ENCODE measurements at regions not wholly inside any gene's neighbourhood (a gene's known extent, or its start where the extent isn't known, plus 50 kb on each side); places are given as distances from the start of the nearest gene placed in this dataset.

DNA sequence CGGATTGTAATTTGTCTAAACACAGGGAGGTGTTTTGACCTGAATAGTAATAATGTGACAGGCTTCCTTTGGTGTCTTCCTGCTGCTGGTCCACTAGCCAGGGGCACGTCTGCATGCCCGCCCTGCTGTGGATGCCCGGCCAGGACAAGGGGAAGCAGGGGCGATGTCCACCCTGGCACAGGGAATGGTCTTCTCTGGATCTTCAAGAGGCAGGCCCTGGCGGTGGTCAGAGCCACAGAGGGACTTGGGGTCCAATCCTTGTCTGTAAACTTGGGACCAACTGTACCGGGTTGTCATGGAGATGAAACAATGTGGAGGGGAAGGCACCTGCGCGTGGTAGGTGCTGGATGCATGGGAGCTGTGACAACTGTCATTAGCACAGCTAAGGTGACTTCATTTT, 134.1 kb downstream of the RPLP1 start:
- TF ChIP-seq HNF4A (conservative IDR thresholded peaks at IDR 0.05): no peak
- Histone ChIP-seq H3K9me3 (ENCODE audit: control insufficient read depth in 4 of 4, low read length in 3 of 4) (no peaks in the 10 kb centered on the region), H3K27ac (ENCODE audit: low read depth in 1 of 2, low read length in 2 of 2) (no peak overlapping the region), H3K27me3 (ENCODE audit: control insufficient read depth in 4 of 4, insufficient read depth in 4 of 4, low read length in 3 of 4) (no peaks in the 10 kb centered on the region), H3K4me1 (ENCODE audit: control insufficient read depth in 4 of 4, insufficient read depth in 4 of 4, low read length in 3 of 4) (peaks cover 0 to under 1% (median 0%) of the 10 kb centered on the region in 4 donors), H3K9ac (ENCODE audit: low read depth in 1 of 2, low read length in 2 of 2) (no peak overlapping the region), H3K4me3 (ENCODE audit: low read depth in 1 of 3, low read length in 3 of 3) (no peak overlapping the region), H3K36me3 (ENCODE audit: control insufficient read depth in 4 of 4, insufficient read depth in 3 of 4, low read depth in 1 of 4, low read length in 3 of 4) (no peaks in the 10 kb centered on the region)
- WGBS: 94% methylated on average over 9 of the region's 9 CpGs
- DNase-seq (ENCODE audit: low spot score): no peak

DNA sequence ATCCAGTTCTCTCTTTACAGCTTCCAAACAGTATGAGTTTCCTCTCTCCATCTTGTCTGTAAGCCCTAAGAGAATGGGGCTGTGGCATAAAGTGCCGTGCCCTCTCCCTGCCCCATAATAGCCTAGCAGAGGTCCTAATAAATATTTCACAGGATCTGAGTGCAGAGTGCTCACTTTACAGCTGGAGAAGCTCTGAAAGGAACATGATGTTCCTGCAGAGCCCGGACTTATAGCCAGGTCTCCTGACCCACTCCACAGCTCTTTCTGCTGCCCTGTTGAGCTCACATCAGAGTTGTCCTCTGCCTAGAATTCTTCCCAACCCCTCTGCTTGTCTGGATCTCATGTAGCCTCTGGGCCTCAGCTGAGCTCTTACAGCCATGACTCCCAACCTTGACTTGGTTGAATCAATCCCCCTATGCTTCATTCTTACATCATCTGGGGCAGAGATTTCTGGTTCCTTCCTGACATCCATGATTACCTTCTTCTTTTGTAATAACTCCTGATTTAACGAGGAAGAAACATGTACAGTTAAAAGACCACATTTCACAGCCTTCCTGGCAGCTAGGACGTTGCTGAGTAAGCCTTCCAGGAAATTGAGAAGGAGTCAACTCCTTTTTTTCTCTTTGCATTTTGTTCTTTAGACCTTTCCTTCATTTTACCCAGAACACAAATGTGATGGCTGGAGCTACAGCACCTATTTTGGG, 135.3 kb downstream of the RPLP1 start:
- Histone ChIP-seq H3K9me3 (ENCODE audit: control insufficient read depth in 4 of 4, low read length in 3 of 4) (no peaks in the 10 kb centered on the region), H3K4me1 (ENCODE audit: control insufficient read depth in 4 of 4, insufficient read depth in 4 of 4, low read length in 3 of 4) (peaks cover 0 to 4% (median under 1%) of the 10 kb centered on the region in 4 donors), H3K36me3 (ENCODE audit: control insufficient read depth in 4 of 4, insufficient read depth in 3 of 4, low read depth in 1 of 4, low read length in 3 of 4) (no peaks in the 10 kb centered on the region), H3K4me3 (ENCODE audit: low read depth in 1 of 3, low read length in 3 of 3) (no peak overlapping the region), H3K27me3 (ENCODE audit: control insufficient read depth in 4 of 4, insufficient read depth in 4 of 4, low read length in 3 of 4) (no peaks in the 10 kb centered on the region), H3K27ac (ENCODE audit: low read depth in 1 of 2, low read length in 2 of 2) (no peak overlapping the region), H3K9ac (ENCODE audit: low read depth in 1 of 2, low read length in 2 of 2) (no peak overlapping the region)
- WGBS: 84% methylated on average over 4 of the region's 4 CpGs
- DNase-seq (ENCODE audit: low spot score): no peak
- no peak for TF ChIP-seq JUND (IDR thresholded peaks at IDR 0.05)
- TF ChIP-seq, protein P1, sequence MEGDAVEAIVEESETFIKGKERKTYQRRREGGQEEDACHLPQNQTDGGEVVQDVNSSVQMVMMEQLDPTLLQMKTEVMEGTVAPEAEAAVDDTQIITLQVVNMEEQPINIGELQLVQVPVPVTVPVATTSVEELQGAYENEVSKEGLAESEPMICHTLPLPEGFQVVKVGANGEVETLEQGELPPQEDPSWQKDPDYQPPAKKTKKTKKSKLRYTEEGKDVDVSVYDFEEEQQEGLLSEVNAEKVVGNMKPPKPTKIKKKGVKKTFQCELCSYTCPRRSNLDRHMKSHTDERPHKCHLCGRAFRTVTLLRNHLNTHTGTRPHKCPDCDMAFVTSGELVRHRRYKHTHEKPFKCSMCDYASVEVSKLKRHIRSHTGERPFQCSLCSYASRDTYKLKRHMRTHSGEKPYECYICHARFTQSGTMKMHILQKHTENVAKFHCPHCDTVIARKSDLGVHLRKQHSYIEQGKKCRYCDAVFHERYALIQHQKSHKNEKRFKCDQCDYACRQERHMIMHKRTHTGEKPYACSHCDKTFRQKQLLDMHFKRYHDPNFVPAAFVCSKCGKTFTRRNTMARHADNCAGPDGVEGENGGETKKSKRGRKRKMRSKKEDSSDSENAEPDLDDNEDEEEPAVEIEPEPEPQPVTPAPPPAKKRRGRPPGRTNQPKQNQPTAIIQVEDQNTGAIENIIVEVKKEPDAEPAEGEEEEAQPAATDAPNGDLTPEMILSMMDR (IDR thresholded peaks at IDR 0.05; ENCODE audit: low read depth, low read length, missing input control): no peak
- TF ChIP-seq, protein P2, sequence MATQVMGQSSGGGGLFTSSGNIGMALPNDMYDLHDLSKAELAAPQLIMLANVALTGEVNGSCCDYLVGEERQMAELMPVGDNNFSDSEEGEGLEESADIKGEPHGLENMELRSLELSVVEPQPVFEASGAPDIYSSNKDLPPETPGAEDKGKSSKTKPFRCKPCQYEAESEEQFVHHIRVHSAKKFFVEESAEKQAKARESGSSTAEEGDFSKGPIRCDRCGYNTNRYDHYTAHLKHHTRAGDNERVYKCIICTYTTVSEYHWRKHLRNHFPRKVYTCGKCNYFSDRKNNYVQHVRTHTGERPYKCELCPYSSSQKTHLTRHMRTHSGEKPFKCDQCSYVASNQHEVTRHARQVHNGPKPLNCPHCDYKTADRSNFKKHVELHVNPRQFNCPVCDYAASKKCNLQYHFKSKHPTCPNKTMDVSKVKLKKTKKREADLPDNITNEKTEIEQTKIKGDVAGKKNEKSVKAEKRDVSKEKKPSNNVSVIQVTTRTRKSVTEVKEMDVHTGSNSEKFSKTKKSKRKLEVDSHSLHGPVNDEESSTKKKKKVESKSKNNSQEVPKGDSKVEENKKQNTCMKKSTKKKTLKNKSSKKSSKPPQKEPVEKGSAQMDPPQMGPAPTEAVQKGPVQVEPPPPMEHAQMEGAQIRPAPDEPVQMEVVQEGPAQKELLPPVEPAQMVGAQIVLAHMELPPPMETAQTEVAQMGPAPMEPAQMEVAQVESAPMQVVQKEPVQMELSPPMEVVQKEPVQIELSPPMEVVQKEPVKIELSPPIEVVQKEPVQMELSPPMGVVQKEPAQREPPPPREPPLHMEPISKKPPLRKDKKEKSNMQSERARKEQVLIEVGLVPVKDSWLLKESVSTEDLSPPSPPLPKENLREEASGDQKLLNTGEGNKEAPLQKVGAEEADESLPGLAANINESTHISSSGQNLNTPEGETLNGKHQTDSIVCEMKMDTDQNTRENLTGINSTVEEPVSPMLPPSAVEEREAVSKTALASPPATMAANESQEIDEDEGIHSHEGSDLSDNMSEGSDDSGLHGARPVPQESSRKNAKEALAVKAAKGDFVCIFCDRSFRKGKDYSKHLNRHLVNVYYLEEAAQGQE (IDR thresholded peaks at IDR 0.05): no peak
- no peak for TF ChIP-seq FOXA2 (IDR thresholded peaks at IDR 0.05)

DNA sequence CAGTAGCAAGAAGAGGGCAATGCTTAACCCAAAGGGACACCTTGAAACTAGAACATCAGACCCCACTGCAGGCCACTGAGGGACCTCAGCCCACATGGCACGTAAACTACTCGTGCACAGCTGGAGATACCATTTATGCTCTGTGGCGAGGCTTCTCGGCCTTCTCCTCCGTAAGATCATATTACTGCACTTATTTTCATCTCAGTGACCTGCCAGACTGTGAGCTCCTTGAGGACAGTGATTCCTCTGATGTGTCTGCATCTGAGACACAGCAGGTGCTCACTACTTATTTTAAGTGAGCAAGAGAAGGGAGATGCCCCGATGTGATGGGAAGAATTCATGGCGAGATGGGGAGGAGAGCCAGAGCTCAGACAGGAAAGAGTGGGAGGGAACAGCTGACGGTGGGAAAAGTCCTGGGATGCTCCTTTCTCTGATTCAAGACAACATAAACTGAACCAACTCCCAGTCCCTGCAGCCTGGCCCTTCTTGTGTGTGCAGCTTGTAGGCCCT, 137.6 kb downstream of the RPLP1 start:
- no peak overlapping the region for H3K4me3 ChIP-seq (ENCODE audit: low read depth in 1 of 3, low read length in 3 of 3)
- no peaks in the 10 kb centered on the region for H3K9me3 ChIP-seq (ENCODE audit: control insufficient read depth in 4 of 4, low read length in 3 of 4)
- DNase-seq (ENCODE audit: low spot score): no peak
- H3K27ac ChIP-seq (ENCODE audit: low read depth in 1 of 2, low read length in 2 of 2): no peak overlapping the region
- H3K27me3 ChIP-seq (ENCODE audit: control insufficient read depth in 4 of 4, insufficient read depth in 4 of 4, low read length in 3 of 4): no peaks in the 10 kb centered on the region
- WGBS: 96% methylated on average over 8 of the region's 8 CpGs
- TF ChIP-seq HNF4G (IDR thresholded peaks at IDR 0.05) (no peak), YY1 (IDR thresholded peaks at IDR 0.05) (no peak), GABPA (IDR thresholded peaks at IDR 0.05 in 1 of 2, conservative IDR thresholded peaks at IDR 0.05 in 1 of 2) (no peak), FOXA1 (IDR thresholded peaks at IDR 0.05) (no peak)
- TF ChIP-seq, protein P3, sequence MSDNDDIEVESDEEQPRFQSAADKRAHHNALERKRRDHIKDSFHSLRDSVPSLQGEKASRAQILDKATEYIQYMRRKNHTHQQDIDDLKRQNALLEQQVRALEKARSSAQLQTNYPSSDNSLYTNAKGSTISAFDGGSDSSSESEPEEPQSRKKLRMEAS (IDR thresholded peaks at IDR 0.05): no peak
- no peak overlapping the region for H3K9ac ChIP-seq (ENCODE audit: low read depth in 1 of 2, low read length in 2 of 2)
- peaks cover 6 to 24% (median 19%) of the 10 kb centered on the region in 4 donors for H3K4me1 ChIP-seq (ENCODE audit: control insufficient read depth in 4 of 4, insufficient read depth in 4 of 4, low read length in 3 of 4)
- H3K36me3 ChIP-seq (ENCODE audit: control insufficient read depth in 4 of 4, insufficient read depth in 3 of 4, low read depth in 1 of 4, low read length in 3 of 4): no peaks in the 10 kb centered on the region

Measured in liver (tissue), 8 donors.